22Rv1 (cell line): ENCODE measurements at regions not wholly inside any gene's neighbourhood (a gene's known extent, or its start where the extent isn't known, plus 50 kb on each side); places are given as distances from the start of the nearest gene placed in this dataset.
"Not testable (repeated sequence)": the region's sequence is repeated elsewhere in the genome, so short reads cannot be mapped to it uniquely, and the experiment has no call there.

Source experiments
- CTCF ChIP-seq: fragments of 450-650 bp; IDR thresholded peaks from 2 replicates; pipeline ENCODE4 v1.5.1; 2017; ENCODE audit warnings: mild to moderate bottlenecking
- ZFX ChIP-seq: fragments of 450-650 bp; IDR thresholded peaks from 2 replicates; pipeline ENCODE4 v1.6.1; 2017; ENCODE audit warnings: antibody characterized with exemption, borderline replicate concordance

DNA sequence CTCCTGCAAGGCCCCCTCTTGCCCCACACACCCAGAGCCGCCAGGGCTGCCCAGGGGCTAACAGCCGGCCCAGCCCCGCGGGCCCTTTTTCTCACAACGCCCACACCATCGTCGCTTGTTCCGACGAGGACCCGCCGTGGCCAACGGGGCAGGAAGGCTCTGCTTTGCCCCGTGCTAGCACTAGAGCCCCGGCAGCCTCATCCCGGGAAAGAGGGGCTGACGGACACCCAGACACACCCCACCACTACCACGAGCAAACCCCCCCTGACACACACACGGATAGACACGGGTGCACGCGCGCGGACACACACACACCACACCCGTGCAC, 443.2 kb upstream of the DEFB115 start:
- TF ChIP-seq CTCF, ZFX: not testable (repeated sequence)
